Effector memory CD8-positive, alpha-beta T cell (primary cell): ENCODE measurements at regions not wholly inside any gene's neighbourhood (a gene's known extent, or its start where the extent isn't known, plus 50 kb on each side); places are given as distances from the start of the nearest gene placed in this dataset.

ENCODE experiments used
- ATAC-seq: fragments of 150-1000 bp; cut with Tn5 transposase; replicated peaks from 2 replicates; pipeline ENCODE4 v1.10.0; 2021; ENCODE audit warnings: mild to moderate bottlenecking, moderate library complexity
- DNase-seq, 3 experiments: peaks; one replicate each; pipeline ENCODE4 v3.0.0; 2021
- H3K27ac Mint-ChIP-seq, 2 donors: one replicate each; pipeline ENCODE4 v1.8.0; 2022; ENCODE audit warnings: mild to moderate bottlenecking in 2 of 2, mixed read lengths in 2 of 2, moderate library complexity in 2 of 2
- H3K27me3 Mint-ChIP-seq, 2 donors: one replicate each; pipeline ENCODE4 v1.8.0; 2022; ENCODE audit warnings: mixed read lengths in 2 of 2
- H3K36me3 Mint-ChIP-seq: one replicate; pipeline ENCODE4 v1.8.0; 2022; ENCODE audit warnings: mild to moderate bottlenecking, moderate library complexity, mixed read lengths; ENCODE audit not compliant: insufficient read depth
- H3K4me1 Mint-ChIP-seq, 2 donors: one replicate each; pipeline ENCODE4 v1.8.0; 2022; ENCODE audit warnings: low read depth in 2 of 2, mixed read lengths in 2 of 2
- H3K4me3 Mint-ChIP-seq, 2 donors: one replicate each; pipeline ENCODE4 v1.8.0; 2022; ENCODE audit warnings: mild to moderate bottlenecking in 2 of 2, mixed read lengths in 2 of 2, moderate library complexity in 2 of 2
- H3K9me3 Mint-ChIP-seq, 2 donors: one replicate each; pipeline ENCODE4 v1.8.0; 2022; ENCODE audit warnings: mixed read lengths in 2 of 2

GRCh38 chr1:223445402-223445801, 52.2 kb downstream of the CCDC185 start:
- Mint-ChIP-seq H3K4me1 (no peaks in the 10 kb centered on the region), H3K36me3 (no peaks in the 10 kb centered on the region), H3K9me3 (peaks cover 4 to 8% of the 10 kb centered on the region in 2 donors), H3K4me3 (no peak overlapping the region), H3K27ac (no peak overlapping the region), H3K27me3 (peaks cover 22 to 50% of the 10 kb centered on the region in 2 donors)
- no peak for DNase-seq
- no peak for ATAC-seq

DNA sequence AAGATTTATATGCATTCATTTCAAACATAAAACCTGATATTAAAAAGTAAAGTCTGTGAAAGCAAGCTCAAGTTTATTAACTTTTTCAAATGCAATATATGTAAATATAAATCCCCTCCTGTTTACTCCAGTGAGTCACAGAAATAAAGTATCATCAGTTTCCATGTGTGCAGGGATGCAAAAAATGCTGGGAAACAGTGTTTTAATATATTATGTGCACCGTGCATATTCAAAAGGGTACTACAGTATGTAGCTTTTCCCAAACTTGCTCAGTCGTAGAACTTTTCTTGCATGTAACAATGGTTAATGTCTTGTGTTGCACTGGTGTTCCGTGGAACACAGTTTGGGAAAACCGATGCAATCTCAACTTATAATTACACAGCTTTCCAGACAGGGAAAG, 60.7 kb downstream of the CCDC185 start:
- H3K27ac Mint-ChIP-seq = no peak overlapping the region
- H3K9me3 Mint-ChIP-seq = no peaks in the 10 kb centered on the region
- H3K4me3 Mint-ChIP-seq = no peak overlapping the region
- no peaks in the 10 kb centered on the region for H3K36me3 Mint-ChIP-seq
- no peaks in the 10 kb centered on the region for H3K4me1 Mint-ChIP-seq
- H3K27me3 Mint-ChIP-seq = no peaks in the 10 kb centered on the region
- ATAC-seq = no peak
- no peak for DNase-seq

GRCh38 chr1:223454959-223455358, 61.7 kb downstream of the CCDC185 start:
- Mint-ChIP-seq H3K4me1 (no peaks in the 10 kb centered on the region), H3K4me3 (no peak overlapping the region), H3K27me3 (no peaks in the 10 kb centered on the region), H3K36me3 (no peaks in the 10 kb centered on the region), H3K27ac (no peak overlapping the region), H3K9me3 (no peaks in the 10 kb centered on the region)
- DNase-seq = no peak
- no peak for ATAC-seq

DNA sequence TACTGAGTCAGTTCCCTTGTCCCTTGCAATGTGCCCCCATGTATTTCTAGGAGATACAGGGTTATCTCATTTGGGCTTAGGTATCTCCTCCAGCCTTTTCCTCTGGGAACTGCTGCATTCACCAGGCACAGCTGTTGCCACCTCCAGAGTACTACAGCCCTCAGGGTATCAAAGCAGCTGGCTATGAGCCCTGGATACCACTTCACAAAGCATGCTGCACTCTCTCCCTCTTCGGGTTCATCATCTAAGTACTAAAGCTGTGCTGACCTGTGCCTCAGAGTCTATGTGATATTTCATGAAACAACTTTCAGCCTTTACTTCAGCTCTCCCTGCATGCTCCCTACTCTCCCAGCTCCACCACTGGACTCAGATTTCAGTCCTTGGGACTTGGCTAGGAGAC, 62.3 kb downstream of the CCDC185 start:
- H3K27ac Mint-ChIP-seq = no peak overlapping the region
- no peaks in the 10 kb centered on the region for H3K36me3 Mint-ChIP-seq
- no peaks in the 10 kb centered on the region for H3K4me1 Mint-ChIP-seq
- ATAC-seq = no peak
- no peak for DNase-seq
- no peaks in the 10 kb centered on the region for H3K27me3 Mint-ChIP-seq
- no peaks in the 10 kb centered on the region for H3K9me3 Mint-ChIP-seq
- H3K4me3 Mint-ChIP-seq = no peak overlapping the region

GRCh38 chr1:223456747-223457146, 63.5 kb downstream of the CCDC185 start:
- Mint-ChIP-seq H3K4me3 (no peak overlapping the region), H3K9me3 (no peaks in the 10 kb centered on the region), H3K36me3 (no peaks in the 10 kb centered on the region), H3K27me3 (peaks cover 0 to 7% of the 10 kb centered on the region in 2 donors), H3K27ac (no peak overlapping the region), H3K4me1 (no peaks in the 10 kb centered on the region)
- DNase-seq (no peak), ATAC-seq (no peak)

DNA sequence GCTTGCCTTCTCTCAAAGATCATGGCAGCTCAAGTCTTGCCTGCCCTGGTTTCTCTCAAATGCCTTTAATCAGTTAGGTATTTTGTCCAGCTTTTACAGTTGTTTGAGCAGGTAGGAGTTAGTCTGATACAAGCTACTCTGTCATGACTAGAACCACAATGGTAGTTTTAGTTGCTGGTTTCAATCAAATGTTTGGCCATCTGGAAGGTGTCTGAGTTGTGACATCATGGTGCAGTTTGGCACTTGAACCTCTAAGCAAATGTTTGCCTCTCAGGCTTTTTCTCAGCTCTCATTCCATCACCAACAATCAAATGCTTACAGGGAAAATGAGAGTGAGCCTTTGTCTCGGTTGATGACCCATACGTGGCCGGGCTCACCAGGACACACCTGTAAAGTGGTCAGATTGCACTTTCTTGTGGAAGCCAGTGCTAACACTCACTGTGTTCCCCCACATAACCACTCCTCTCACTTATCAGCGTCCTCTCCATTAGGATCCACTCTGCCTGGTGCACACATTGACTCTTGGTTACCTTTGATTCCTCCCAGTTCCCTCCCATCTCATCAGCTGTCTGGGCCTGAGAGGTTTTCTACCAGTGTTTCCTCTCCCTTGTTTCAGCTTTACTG, 67.5 kb downstream of the CCDC185 start:
- H3K27ac Mint-ChIP-seq = no peak overlapping the region
- no peak for DNase-seq

GRCh38 chr1:223462047-223462630, 68.9 kb downstream of the CCDC185 start:
- Mint-ChIP-seq H3K27me3 (peaks cover 7 to 15% of the 10 kb centered on the region in 2 donors), H3K9me3 (no peaks in the 10 kb centered on the region), H3K4me3 (no peak overlapping the region), H3K4me1 (no peaks in the 10 kb centered on the region), H3K27ac (no peak overlapping the region), H3K36me3 (no peaks in the 10 kb centered on the region)
- ATAC-seq (no peak), DNase-seq (no peak)

More for the DNA sequence above, 67.5 kb downstream of the CCDC185 start:
- Mint-ChIP-seq H3K9me3 (no peaks in the 10 kb centered on the region), H3K4me1 (no peaks in the 10 kb centered on the region), H3K27me3 (peaks cover 7 to 8% of the 10 kb centered on the region in 2 donors), H3K36me3 (no peaks in the 10 kb centered on the region), H3K4me3 (no peak overlapping the region)
- ATAC-seq = no peak

DNA sequence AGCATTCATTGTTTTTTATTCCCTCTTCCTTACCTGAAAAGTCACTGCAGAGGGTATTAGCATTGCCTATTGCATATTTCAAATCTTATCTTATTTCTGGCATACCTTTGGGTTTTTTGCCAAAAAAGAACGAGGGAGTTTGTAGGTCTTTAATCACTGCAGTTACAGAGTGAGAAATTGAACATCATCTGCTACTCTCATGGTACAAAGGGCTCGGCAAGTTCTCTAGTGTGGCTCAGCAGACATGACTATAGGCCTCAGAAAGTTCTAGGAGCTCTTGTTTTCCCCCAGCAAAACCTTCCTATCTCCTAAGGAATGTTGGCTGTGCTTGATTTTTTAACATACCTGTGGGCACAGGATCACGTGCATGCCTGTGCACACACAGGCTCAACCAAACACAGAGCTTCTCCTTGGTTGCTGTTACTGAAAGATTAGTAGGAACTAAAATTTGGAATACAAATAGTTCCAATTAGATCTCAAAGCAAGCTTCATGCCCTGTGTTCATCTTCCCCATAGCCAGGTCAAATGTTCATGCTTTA, 69.7 kb downstream of the CCDC185 start:
- no peak for DNase-seq
- ATAC-seq = no peak
- no peaks in the 10 kb centered on the region for H3K36me3 Mint-ChIP-seq
- H3K4me1 Mint-ChIP-seq = no peaks in the 10 kb centered on the region
- no peaks in the 10 kb centered on the region for H3K9me3 Mint-ChIP-seq
- H3K27ac Mint-ChIP-seq = no peak overlapping the region
- H3K4me3 Mint-ChIP-seq = no peak overlapping the region
- H3K27me3 Mint-ChIP-seq = peaks cover 7 to 23% of the 10 kb centered on the region in 2 donors

DNA sequence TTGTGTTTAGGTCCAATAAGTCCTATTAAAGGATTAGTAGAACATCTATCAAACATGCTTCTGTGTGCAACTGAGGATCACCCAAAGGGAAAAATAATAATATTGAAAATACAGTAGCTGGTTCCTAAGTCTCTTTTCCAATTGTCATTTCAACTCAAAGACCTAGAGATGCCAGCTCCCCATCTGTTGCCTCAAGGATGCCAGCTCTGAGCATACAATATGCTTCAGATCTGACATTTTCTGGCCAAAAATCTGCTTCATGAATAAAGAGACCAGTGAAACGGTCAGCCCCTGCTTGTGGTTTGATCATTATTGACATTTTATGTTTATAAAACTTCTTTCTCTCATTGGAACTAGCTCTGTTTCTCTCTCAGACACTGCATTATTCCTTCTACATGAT, 72.9 kb downstream of the CCDC185 start:
- no peak for ATAC-seq
- no peak for DNase-seq
- Mint-ChIP-seq H3K4me3 (no peak overlapping the region), H3K27me3 (peaks cover 28 to 50% of the 10 kb centered on the region in 2 donors), H3K27ac (no peak overlapping the region), H3K9me3 (no peaks in the 10 kb centered on the region), H3K36me3 (no peaks in the 10 kb centered on the region), H3K4me1 (no peaks in the 10 kb centered on the region)

DNA sequence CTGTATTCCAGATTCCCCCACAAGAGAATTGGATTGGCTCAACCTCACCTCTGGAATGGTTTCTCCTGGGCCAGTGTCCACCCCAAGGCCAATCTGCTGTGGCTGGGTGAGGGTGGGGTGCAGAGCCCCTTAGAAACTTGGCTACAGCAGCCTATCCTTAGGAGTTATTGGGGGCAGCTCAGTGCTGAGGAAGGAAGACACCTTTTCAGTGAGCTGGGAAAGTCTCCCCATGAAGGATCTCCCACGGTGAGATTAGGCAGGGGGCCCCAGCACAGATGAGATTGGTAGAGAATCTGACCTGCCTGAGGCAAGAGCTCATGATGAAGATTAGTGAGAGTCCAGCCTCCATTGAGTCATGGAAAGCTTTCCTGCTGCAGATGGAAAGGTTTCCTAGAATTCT, 78.4 kb downstream of the CCDC185 start:
- no peak for ATAC-seq
- peaks cover 50 to 79% of the 10 kb centered on the region in 2 donors for H3K27me3 Mint-ChIP-seq
- no peak overlapping the region for H3K4me3 Mint-ChIP-seq

DNA sequence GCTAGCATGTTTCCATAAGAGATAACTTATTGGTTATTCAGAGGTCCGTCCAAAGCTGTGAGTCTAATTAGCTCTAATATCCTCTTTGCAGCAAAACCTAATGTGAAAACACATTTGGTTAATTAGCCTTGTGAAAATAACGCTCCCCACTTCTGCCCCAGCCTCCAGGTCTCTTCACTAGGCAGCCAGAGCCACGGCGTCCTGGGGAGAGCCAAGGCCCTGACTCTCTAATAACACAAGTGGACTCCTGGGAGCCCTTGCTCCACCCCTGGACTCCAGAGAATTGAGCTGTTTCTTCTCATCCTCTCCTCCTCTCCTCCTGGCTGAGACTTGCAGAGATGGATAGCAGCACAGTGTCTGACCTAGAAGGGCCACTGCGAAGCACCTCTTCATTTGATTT, 78.8 kb downstream of the CCDC185 start:
- no peak for DNase-seq
- Mint-ChIP-seq H3K27ac (no peak overlapping the region), H3K4me3 (no peak overlapping the region), H3K9me3 (no peaks in the 10 kb centered on the region), H3K36me3 (no peaks in the 10 kb centered on the region), H3K4me1 (no peaks in the 10 kb centered on the region), H3K27me3 (peaks cover 55 to 79% of the 10 kb centered on the region in 2 donors)
- no peak for ATAC-seq

More for the DNA sequence above, 78.4 kb downstream of the CCDC185 start:
- Mint-ChIP-seq H3K27ac (no peak overlapping the region), H3K36me3 (no peaks in the 10 kb centered on the region), H3K4me1 (no peaks in the 10 kb centered on the region), H3K9me3 (no peaks in the 10 kb centered on the region)
- no peak for DNase-seq

DNA sequence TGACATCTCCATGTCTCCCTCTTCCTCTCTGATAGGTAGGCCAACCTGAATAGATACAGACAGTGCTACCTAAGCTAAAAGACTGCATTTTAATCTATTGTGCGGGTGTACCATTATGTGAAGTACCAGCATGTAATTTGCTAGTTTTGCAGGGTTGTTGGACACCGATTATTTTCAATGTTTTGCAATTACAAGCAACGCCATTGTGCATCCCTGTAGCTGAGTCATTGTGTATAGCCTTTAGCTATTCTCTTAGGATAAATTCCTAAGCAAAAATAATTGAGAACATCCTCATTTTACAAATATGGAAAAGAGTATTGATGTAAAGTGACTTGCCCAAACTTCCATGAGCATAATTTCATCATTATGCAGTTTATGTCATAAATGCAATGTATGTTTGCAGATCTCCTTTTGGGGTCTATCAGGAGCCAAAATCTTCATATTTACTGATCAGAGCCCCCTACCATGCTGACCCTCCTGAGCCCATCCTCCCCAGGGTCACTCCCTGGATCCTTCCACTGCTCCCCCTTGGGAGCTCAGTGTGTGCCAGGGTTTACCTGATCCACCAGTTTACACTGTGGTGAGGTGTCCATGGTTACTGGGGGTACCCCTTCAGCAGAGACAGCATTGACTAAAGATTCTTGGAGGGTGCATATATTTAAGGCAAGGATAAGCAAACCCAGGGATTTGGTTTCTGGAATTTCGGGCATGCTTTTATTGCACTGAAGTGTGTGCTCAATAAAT, 80.6 kb downstream of the CCDC185 start:
- H3K4me3 Mint-ChIP-seq = no peak overlapping the region
- H3K4me1 Mint-ChIP-seq = no peaks in the 10 kb centered on the region
- H3K36me3 Mint-ChIP-seq = no peaks in the 10 kb centered on the region
- DNase-seq (no peak), ATAC-seq (no peak)
- no peaks in the 10 kb centered on the region for H3K9me3 Mint-ChIP-seq
- H3K27ac Mint-ChIP-seq = no peak overlapping the region
- peaks cover 66 to 81% of the 10 kb centered on the region in 2 donors for H3K27me3 Mint-ChIP-seq

DNA sequence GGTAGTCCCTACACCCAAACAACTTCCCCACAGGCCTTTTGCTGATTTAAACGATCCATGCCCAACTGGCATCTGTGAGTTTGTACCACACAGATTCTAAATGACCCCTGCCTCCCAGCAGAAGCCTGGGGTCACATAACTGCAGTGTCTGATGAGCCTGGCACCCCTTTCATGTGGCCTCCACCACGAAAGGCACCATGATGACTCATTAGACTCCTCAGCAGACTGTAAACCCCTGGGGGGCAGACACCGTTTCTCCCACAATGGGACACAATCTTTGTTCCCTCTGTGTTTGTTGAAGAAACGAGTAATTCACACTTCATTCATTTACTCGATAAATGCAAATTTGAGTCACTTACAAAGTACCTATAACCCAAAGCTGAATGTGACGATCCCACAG, 81.6 kb downstream of the CCDC185 start:
- ATAC-seq (no peak), DNase-seq (no peak)
- Mint-ChIP-seq H3K27me3 (peaks cover 57 to 73% of the 10 kb centered on the region in 2 donors), H3K9me3 (no peaks in the 10 kb centered on the region), H3K4me3 (no peak overlapping the region), H3K36me3 (no peaks in the 10 kb centered on the region), H3K4me1 (no peaks in the 10 kb centered on the region), H3K27ac (no peak overlapping the region)

GRCh38 chr1:223477456-223477855, 84.2 kb downstream of the CCDC185 start:
- no peaks in the 10 kb centered on the region for H3K9me3 Mint-ChIP-seq
- H3K27me3 Mint-ChIP-seq = peaks cover 47 to 58% of the 10 kb centered on the region in 2 donors
- no peak overlapping the region for H3K27ac Mint-ChIP-seq

More at GRCh38 chr1:223477456-223477855, 84.2 kb downstream of the CCDC185 start:
- DNase-seq = no peak
- H3K4me1 Mint-ChIP-seq = peaks cover 0 to under 1% of the 10 kb centered on the region in 2 donors
- ATAC-seq = no peak
- H3K4me3 Mint-ChIP-seq = no peak overlapping the region
- H3K36me3 Mint-ChIP-seq = no peaks in the 10 kb centered on the region
